Sigmoid colon (tissue), 4 donors: ENCODE measurements at regions not wholly inside any gene's neighbourhood (a gene's known extent, or its start where the extent isn't known, plus 50 kb on each side); places are given as distances from the start of the nearest gene placed in this dataset.

Experiments
- EP300 ChIP-seq, 4 donors: sonication (generic); formaldehyde crosslinking; IDR thresholded peaks; one replicate each; pipeline ENCODE4 v1.6.1; 2017; ENCODE audit warnings: antibody characterized with exemption in 4 of 4
- POLR2A ChIP-seq, 2 donors: fragments of 450-650 bp; IDR thresholded peaks; one replicate each; pipeline ENCODE4 v1.6.1; 2016; ENCODE audit warnings: antibody characterized with exemption in 2 of 2, mild to moderate bottlenecking in 2 of 2, moderate library complexity in 2 of 2
- POLR2AphosphoS5 ChIP-seq, 4 donors: sonication (generic); formaldehyde crosslinking; IDR thresholded peaks; one replicate each; pipeline ENCODE4 v1.6.1; 2017; ENCODE audit warnings: antibody characterized with exemption in 4 of 4
- TF ChIP-seq, protein P1 (sequence below), 4 experiments: fragments of 450-650 bp in 3 of 4; fragments of 200-600 bp in 1 of 4; IDR thresholded peaks; one replicate each; pipeline ENCODE4 v1.5.1; 2016 to 2019; ENCODE audit warnings: antibody characterized with exemption in 4 of 4, mild to moderate bottlenecking in 3 of 4, moderate library complexity in 2 of 4

DNA sequence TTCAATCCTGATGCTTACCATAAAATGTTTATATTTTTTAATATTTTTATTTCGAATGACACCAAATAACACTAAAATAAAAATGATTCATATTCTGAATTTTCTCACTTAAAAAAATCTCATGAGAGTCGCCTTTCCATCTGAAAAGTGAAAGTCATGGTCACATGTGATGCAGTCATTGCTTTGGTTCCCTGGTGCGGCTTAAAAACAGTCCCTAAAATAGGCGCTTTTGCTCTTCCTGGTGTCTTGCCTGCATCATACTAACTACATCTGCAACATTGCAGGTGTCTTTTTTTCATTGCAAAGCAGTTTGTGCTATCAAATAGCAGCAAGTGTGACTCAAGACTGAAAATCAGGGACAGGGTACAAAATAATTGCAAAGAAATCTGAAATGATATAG lies 185.2 kb upstream of the NREP start:
- TF ChIP-seq, protein P1, sequence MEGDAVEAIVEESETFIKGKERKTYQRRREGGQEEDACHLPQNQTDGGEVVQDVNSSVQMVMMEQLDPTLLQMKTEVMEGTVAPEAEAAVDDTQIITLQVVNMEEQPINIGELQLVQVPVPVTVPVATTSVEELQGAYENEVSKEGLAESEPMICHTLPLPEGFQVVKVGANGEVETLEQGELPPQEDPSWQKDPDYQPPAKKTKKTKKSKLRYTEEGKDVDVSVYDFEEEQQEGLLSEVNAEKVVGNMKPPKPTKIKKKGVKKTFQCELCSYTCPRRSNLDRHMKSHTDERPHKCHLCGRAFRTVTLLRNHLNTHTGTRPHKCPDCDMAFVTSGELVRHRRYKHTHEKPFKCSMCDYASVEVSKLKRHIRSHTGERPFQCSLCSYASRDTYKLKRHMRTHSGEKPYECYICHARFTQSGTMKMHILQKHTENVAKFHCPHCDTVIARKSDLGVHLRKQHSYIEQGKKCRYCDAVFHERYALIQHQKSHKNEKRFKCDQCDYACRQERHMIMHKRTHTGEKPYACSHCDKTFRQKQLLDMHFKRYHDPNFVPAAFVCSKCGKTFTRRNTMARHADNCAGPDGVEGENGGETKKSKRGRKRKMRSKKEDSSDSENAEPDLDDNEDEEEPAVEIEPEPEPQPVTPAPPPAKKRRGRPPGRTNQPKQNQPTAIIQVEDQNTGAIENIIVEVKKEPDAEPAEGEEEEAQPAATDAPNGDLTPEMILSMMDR (IDR thresholded peaks at IDR 0.05): no peak
- TF ChIP-seq POLR2AphosphoS5 (IDR thresholded peaks at IDR 0.05) (no peak), EP300 (IDR thresholded peaks at IDR 0.05) (no peak), POLR2A (IDR thresholded peaks at IDR 0.05) (no peak)
